ENCODE measurements at regions not wholly inside any gene's neighbourhood (a gene's known extent, or its start where the extent isn't known, plus 50 kb on each side); places are given as distances from the start of the nearest gene placed in this dataset.

DNA sequence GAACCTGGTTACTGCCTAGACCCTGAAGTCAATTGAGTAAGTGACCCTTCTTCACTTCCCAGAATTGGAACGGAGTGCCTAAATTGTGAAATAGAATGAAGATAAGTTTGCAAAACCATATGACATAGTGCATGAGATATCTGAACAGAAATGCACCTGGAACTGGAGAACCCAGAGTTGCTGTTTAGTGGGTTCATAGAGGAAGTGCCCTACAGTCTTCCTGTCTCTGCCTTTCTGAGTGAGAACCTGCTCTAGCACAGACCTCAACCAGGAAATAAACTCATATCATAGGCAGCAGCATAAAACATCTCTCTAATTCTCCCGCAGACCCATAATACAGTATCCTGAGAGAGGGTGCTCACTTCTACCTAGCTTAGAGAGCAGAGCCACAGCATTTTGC lies 82.9 kb downstream of the EOMES start:
- TF ChIP-seq EZH2 (IDR thresholded peaks at IDR 0.05) (no peak), POLR2AphosphoS5 (IDR thresholded peaks at IDR 0.05; ENCODE audit: borderline replicate concordance, low read depth, low read length) (no peak)

Measured in SK-N-MC (cell line).